DND-41 (cell line): ENCODE measurements at regions not wholly inside any gene's neighbourhood (a gene's known extent, or its start where the extent isn't known, plus 50 kb on each side); places are given as distances from the start of the nearest gene placed in this dataset.

Experiments used
- CTCF ChIP-seq: IDR thresholded peaks from 2 replicates; pipeline ENCODE4 v1.5.1; 2012; ENCODE audit warnings: borderline replicate concordance, low read length, moderate library complexity, mild to moderate bottlenecking; ENCODE audit not compliant: poor library complexity, severe bottlenecking; ENCODE audit errors: extremely low read depth
- EZH2 ChIP-seq: IDR thresholded peaks from 3 replicates; pipeline ENCODE4 v1.6.1; 2012; ENCODE audit warnings: borderline replicate concordance, low read depth, mild to moderate bottlenecking, moderate library complexity, low read length, inconsistent platforms; ENCODE audit not compliant: severe bottlenecking

GRCh38 chr12:40515041-40515816 lies 177.0 kb upstream of the CNTN1 start:
- TF ChIP-seq CTCF (no peak), EZH2 (no peak)
